ENCODE measurements at regions not wholly inside any gene's neighbourhood (a gene's known extent, or its start where the extent isn't known, plus 50 kb on each side); places are given as distances from the start of the nearest gene placed in this dataset.

- no peak for TF ChIP-seq CTCF (IDR thresholded peaks at IDR 0.05; ENCODE audit: low read depth, low read length)
- H3K4me3 ChIP-seq (ENCODE audit: low read depth, low read length), result no peak overlapping the region
These were observed 142.8 kb upstream of the FLRT2 start for GRCh38 chr14:85387181-85387580.

- TF ChIP-seq CTCF (IDR thresholded peaks at IDR 0.05; ENCODE audit: low read depth, low read length), result no peak
These were observed 139.7 kb upstream of the FLRT2 start for GRCh38 chr14:85390236-85390635.

GRCh38 chr14:85391455-85391854 is 138.5 kb upstream of the FLRT2 start:
- no peak overlapping the region for H3K4me3 ChIP-seq (ENCODE audit: low read depth, low read length)
- no peak for TF ChIP-seq CTCF (IDR thresholded peaks at IDR 0.05; ENCODE audit: low read depth, low read length)

More at GRCh38 chr14:85390236-85390635, 139.7 kb upstream of the FLRT2 start:
- no peak overlapping the region for H3K4me3 ChIP-seq (ENCODE audit: low read depth, low read length)

- no peak overlapping the region for H3K4me3 ChIP-seq (ENCODE audit: low read depth, low read length)
- TF ChIP-seq CTCF (IDR thresholded peaks at IDR 0.05; ENCODE audit: low read depth, low read length), result no peak
These were observed 138.1 kb upstream of the FLRT2 start for GRCh38 chr14:85391892-85392291.

- no peak for TF ChIP-seq CTCF (IDR thresholded peaks at IDR 0.05; ENCODE audit: low read depth, low read length)
- no peak overlapping the region for H3K4me3 ChIP-seq (ENCODE audit: low read depth, low read length)
These were observed 130.8 kb upstream of the FLRT2 start for GRCh38 chr14:85399186-85399585.

GRCh38 chr14:85400678-85401077 is 129.3 kb upstream of the FLRT2 start:
- H3K4me3 ChIP-seq (ENCODE audit: low read depth, low read length), result no peak overlapping the region
- no peak for TF ChIP-seq CTCF (IDR thresholded peaks at IDR 0.05; ENCODE audit: low read depth, low read length)

- no peak for TF ChIP-seq CTCF (IDR thresholded peaks at IDR 0.05; ENCODE audit: low read depth, low read length)
These were observed 128.6 kb upstream of the FLRT2 start for GRCh38 chr14:85401384-85401783.

More at GRCh38 chr14:85401384-85401783, 128.6 kb upstream of the FLRT2 start:
- H3K4me3 ChIP-seq (ENCODE audit: low read depth, low read length), result no peak overlapping the region

Measured in WI38 (cell line).